GM12878 (cell line): ENCODE measurements at regions not wholly inside any gene's neighbourhood (a gene's known extent, or its start where the extent isn't known, plus 50 kb on each side); places are given as distances from the start of the nearest gene placed in this dataset.

Source experiments
- ATAC-seq: fragments of 200-7000 bp; cut with Tn5 transposase; 3 replicates; pipeline ENCODE4 v1.9.1; 2020; ENCODE audit warnings: mild to moderate bottlenecking, moderate library complexity
- BruUV-seq: library from RNA; stranded (reverse); fragments of 400-500 nt; replicated peaks from 2 replicates; lab custom pipeline; 2021; lab: Mats Ljungman, UMichigan
- CTCF ChIA-PET: fragments of 300-600 bp; sonication (Branson Sonifier 250); formaldehyde crosslinking; extraction: SDS; loops from one replicate; lab custom pipeline; 2021; ENCODE audit warnings: inconsistent platforms; lab: Yijun Ruan, JAX
- POLR2A ChIA-PET: fragments of 350-600 bp; formaldehyde crosslinking; extraction: SDS; loops from one replicate; lab custom pipeline; 2021; ENCODE audit warnings: inconsistent platforms; lab: Charles Lee
- RAD21 ChIA-PET: fragments of 300-600 bp; sonication (Branson Sonifier 250); formaldehyde crosslinking; loops from one replicate; lab custom pipeline; 2023; ENCODE audit warnings: antibody characterized with exemption; ENCODE audit not compliant: unreplicated experiment; lab: Charles Lee
- SMC1A ChIA-PET: fragments of 300-600 bp; sonication (Branson Sonifier 250); formaldehyde crosslinking; loops from one replicate; lab custom pipeline; 2023; ENCODE audit not compliant: unreplicated experiment, uncharacterized antibody; lab: Charles Lee
- DNase-seq: peaks from one replicate; pipeline ENCODE4 v3.0.0-alpha.2; 2011; ENCODE audit warnings: low read depth, low spot score
- FAIRE-seq: peaks from 3 replicates; lab custom pipeline; 2011; peaks lifted over from hg19 to GRCh38; lab: Jason Lieb, UNC
- H2AFZ ChIP-seq: 2 replicates; pipeline ENCODE4 v1.6.0; 2011; ENCODE audit warnings: low read depth, low read length, control low read depth; ENCODE audit not compliant: control insufficient read depth
- H3K27ac ChIP-seq: 2 replicates; pipeline ENCODE4 v1.5.1; 2011; ENCODE audit warnings: control low read depth; ENCODE audit not compliant: control insufficient read depth, insufficient read depth
- H3K27me3 ChIP-seq, 2 experiments: replicated peaks in 1 of 2; 2 replicates each; pipeline versions ENCODE4 v1.6.0 to v1.6.1; 2011; ENCODE audit warnings: low read length in 1 of 2; ENCODE audit not compliant: control insufficient read depth in 2 of 2, insufficient read depth in 2 of 2
- H3K36me3 ChIP-seq, 2 experiments: 2 replicates each; pipeline ENCODE4 v1.5.1; 2011; ENCODE audit warnings: low read length in 1 of 2; ENCODE audit not compliant: control insufficient read depth in 2 of 2, insufficient read depth in 2 of 2
- H3K4me1 ChIP-seq: 2 replicates; pipeline ENCODE4 v1.6.1; 2011; ENCODE audit warnings: mild to moderate bottlenecking, low read length, moderate library complexity, mixed read lengths; ENCODE audit not compliant: control insufficient read depth, insufficient read depth
- H3K4me2 ChIP-seq: 2 replicates; pipeline ENCODE4 v1.6.0; 2011; ENCODE audit warnings: control low read depth; ENCODE audit not compliant: control insufficient read depth, insufficient read depth
- H3K4me3 ChIP-seq: fragments of 200-600 bp; sonication (generic); 2 replicates; pipeline ENCODE4 v1.5.1; 2016
- H3K79me2 ChIP-seq: 2 replicates; pipeline ENCODE4 v1.6.0; 2011; ENCODE audit warnings: low read length; ENCODE audit not compliant: control insufficient read depth, insufficient read depth
- H3K9ac ChIP-seq: 2 replicates; pipeline ENCODE4 v1.8.0; 2011; ENCODE audit warnings: low read length, control low read depth, mixed read lengths; ENCODE audit not compliant: control insufficient read depth, insufficient read depth
- H3K9me3 ChIP-seq: replicated peaks from 3 replicates; pipeline ENCODE4 v1.5.1; 2011; ENCODE audit warnings: mild to moderate bottlenecking, low read length; ENCODE audit not compliant: control insufficient read depth, insufficient read depth
- H4K20me1 ChIP-seq: 2 replicates; pipeline ENCODE4 v1.6.0; 2011; ENCODE audit not compliant: control insufficient read depth, insufficient read depth
- RBBP5 ChIP-seq: fragments of 200-600 bp; sonication (generic); conservative IDR thresholded peaks from 2 replicates; pipeline ENCODE4 v1.6.1; 2016
- ZNF384 ChIP-seq: IDR thresholded peaks from 2 replicates; pipeline ENCODE4 v1.6.1; 2012; ENCODE audit warnings: low read depth, mild to moderate bottlenecking, low read length, improper control_type of control experiment, borderline replicate concordance
- WGBS: methylation state at CpG from one replicate; pipeline ENCODE4 v1.1.6; 2016; ENCODE audit warnings: low lambda C conversion rate; ENCODE audit not compliant: insufficient replicate concordance, insufficient coverage; ENCODE audit errors: missing lambda C conversion rate; 5-methylcytosine and 5-hydroxymethylcytosine counted together
- in situ Hi-C: fragments of 300-500 bp; cut with MboI; formaldehyde crosslinking; loops from 9 replicates; pipeline ENCODE4 v1.14.3; 2018; ENCODE audit warnings: mixed read lengths
- intact Hi-C: fragments of 100-400 bp; cut with micrococcal nuclease; formaldehyde crosslinking; loops from one replicate; pipeline ENCODE4 v1.14.2; 2022; ENCODE audit not compliant: unreplicated experiment
- TF ChIP-seq, protein P1 (sequence below): fragments of 450-650 bp; formaldehyde crosslinking; IDR thresholded peaks from 2 replicates; pipeline ENCODE4 v1.4.0; 2022; ENCODE audit warnings: mild to moderate bottlenecking, moderate library complexity
- TF ChIP-seq, protein P2 (sequence below): fragments of 450-650 bp; formaldehyde crosslinking; IDR thresholded peaks from 2 replicates; pipeline ENCODE4 v1.5.0; 2022; ENCODE audit warnings: mild to moderate bottlenecking, missing genetic modification characterization

DNA sequence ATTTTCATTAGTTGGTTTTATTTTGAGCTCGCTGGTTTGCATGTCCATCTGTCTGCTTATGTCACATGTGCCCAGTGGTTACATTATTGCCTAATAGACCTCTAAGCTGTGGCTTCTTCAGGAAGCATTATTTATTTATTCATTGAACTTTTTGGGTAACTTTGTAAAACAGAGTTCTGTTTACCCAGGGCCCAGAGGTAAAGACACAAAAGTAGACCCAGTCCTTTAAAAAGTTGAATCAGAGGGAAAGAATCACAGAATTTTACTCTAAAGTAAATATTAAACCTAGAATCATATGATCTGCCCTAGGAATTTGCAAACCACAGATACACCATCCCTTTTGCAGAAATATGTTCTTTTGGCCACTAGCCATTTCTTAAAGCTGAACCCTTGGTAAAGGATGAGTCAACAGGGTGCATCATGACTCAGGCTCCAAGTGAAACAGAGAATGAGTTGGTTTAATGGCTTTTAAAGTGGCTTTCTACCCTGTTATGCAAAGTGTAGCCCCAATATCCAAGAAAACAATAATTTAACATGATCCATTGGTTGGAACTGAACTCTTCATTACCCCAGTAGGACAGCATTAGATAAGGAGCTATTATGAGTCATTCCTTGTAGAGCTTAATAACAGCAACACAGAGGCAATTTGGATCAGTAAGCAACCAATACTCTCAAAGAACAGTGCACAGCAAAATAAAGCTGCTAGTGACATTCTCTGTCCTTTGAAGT, 236.3 kb downstream of the KCNJ2 start (continued):
- TF ChIP-seq, protein P1, sequence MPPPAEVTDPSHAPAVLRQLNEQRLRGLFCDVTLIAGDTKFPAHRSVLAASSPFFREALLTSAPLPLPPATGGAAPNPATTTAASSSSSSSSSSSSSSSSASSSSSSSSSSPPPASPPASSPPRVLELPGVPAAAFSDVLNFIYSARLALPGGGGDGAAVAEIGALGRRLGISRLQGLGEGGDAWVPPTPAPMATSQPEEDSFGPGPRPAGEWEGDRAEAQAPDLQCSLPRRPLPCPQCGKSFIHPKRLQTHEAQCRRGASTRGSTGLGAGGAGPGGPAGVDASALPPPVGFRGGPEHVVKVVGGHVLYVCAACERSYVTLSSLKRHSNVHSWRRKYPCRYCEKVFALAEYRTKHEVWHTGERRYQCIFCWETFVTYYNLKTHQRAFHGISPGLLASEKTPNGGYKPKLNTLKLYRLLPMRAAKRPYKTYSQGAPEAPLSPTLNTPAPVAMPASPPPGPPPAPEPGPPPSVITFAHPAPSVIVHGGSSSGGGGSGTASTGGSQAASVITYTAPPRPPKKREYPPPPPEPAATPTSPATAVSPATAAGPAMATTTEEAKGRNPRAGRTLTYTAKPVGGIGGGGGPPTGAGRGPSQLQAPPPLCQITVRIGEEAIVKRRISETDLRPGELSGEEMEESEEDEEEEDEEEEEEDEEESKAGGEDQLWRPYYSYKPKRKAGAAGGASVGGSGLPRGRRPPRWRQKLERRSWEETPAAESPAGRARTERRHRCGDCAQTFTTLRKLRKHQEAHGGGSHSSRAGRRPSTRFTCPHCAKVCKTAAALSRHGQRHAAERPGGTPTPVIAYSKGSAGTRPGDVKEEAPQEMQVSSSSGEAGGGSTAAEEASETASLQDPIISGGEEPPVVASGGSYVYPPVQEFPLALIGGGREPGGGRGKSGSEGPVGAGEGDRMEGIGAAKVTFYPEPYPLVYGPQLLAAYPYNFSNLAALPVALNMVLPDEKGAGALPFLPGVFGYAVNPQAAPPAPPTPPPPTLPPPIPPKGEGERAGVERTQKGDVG, result no peak
- TF ChIP-seq RBBP5 (no peak), ZNF384 (no peak)

DNA sequence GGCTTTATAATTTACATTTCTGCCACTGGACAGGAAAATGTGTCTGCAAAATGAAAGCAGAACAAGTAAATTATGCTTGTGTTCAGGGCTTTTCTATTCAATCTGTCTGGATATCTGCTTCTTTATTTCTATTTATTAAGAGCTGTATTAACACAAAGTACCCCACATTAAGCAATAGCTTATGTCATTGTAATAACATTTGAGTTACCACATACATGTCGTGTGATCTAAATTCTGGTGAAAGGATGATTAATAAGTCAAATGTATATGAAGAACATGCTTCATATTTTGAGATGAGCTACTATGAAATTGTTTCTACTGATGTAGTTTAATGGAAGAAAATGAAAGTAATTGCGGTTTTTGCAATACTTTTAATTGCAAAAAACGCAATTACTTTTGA, 238.2 kb downstream of the KCNJ2 start:
- Histone ChIP-seq H3K4me3 (no peak overlapping the region), H3K27ac (no peak overlapping the region), H2AFZ (no peak overlapping the region), H3K4me1 (no peaks in the 10 kb centered on the region), H4K20me1 (no peaks in the 10 kb centered on the region), H3K27me3 (no peaks in the 10 kb centered on the region), H3K9ac (no peak overlapping the region), H3K9me3 (no peaks in the 10 kb centered on the region), H3K79me2 (no peaks in the 10 kb centered on the region), H3K36me3 (no peaks in the 10 kb centered on the region), H3K4me2 (no peak overlapping the region)
- POLR2A ChIA-PET, result no interaction called here
- TF ChIP-seq, protein P2, sequence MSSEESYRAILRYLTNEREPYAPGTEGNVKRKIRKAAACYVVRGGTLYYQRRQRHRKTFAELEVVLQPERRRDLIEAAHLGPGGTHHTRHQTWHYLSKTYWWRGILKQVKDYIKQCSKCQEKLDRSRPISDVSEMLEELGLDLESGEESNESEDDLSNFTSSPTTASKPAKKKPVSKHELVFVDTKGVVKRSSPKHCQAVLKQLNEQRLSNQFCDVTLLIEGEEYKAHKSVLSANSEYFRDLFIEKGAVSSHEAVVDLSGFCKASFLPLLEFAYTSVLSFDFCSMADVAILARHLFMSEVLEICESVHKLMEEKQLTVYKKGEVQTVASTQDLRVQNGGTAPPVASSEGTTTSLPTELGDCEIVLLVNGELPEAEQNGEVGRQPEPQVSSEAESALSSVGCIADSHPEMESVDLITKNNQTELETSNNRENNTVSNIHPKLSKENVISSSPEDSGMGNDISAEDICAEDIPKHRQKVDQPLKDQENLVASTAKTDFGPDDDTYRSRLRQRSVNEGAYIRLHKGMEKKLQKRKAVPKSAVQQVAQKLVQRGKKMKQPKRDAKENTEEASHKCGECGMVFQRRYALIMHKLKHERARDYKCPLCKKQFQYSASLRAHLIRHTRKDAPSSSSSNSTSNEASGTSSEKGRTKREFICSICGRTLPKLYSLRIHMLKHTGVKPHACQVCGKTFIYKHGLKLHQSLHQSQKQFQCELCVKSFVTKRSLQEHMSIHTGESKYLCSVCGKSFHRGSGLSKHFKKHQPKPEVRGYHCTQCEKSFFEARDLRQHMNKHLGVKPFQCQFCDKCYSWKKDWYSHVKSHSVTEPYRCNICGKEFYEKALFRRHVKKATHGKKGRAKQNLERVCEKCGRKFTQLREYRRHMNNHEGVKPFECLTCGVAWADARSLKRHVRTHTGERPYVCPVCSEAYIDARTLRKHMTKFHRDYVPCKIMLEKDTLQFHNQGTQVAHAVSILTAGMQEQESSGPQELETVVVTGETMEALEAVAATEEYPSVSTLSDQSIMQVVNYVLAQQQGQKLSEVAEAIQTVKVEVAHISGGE (CRISPR knock-in tag), result no peak
- DNase-seq (no peak), FAIRE-seq (no peak), ATAC-seq (no peak)
- intact Hi-C loops (loop anchor here (5.0 to 10.0 kb wide), 3 partner anchors 40 to 200 kb away; no protein-coding TSS in a partner anchor), in situ Hi-C loops (no loop called here)
- CTCF ChIA-PET, result interaction anchor here (0.6 kb wide), 1 partner anchor 19 kb away, joined by 3 read pairs; no protein-coding TSS in a partner anchor
- SMC1A ChIA-PET, result interaction anchor here (0.6 to 1.0 kb wide), 4 partner anchors 9 to 567 kb away, joined by 3 to 5 read pairs (median 4); no protein-coding TSS in a partner anchor
- 13% methylated on average over 3 of the region's 3 CpGs for WGBS
- RAD21 ChIA-PET, result interaction anchor here (0.7 kb wide), 1 partner anchor 800 kb away, joined by 3 read pairs; no protein-coding TSS in a partner anchor
- BruUV-seq, result no TSS peak
